ENCODE measurements at regions not wholly inside any gene's neighbourhood (a gene's known extent, or its start where the extent isn't known, plus 50 kb on each side); places are given as distances from the start of the nearest gene placed in this dataset.

DNA sequence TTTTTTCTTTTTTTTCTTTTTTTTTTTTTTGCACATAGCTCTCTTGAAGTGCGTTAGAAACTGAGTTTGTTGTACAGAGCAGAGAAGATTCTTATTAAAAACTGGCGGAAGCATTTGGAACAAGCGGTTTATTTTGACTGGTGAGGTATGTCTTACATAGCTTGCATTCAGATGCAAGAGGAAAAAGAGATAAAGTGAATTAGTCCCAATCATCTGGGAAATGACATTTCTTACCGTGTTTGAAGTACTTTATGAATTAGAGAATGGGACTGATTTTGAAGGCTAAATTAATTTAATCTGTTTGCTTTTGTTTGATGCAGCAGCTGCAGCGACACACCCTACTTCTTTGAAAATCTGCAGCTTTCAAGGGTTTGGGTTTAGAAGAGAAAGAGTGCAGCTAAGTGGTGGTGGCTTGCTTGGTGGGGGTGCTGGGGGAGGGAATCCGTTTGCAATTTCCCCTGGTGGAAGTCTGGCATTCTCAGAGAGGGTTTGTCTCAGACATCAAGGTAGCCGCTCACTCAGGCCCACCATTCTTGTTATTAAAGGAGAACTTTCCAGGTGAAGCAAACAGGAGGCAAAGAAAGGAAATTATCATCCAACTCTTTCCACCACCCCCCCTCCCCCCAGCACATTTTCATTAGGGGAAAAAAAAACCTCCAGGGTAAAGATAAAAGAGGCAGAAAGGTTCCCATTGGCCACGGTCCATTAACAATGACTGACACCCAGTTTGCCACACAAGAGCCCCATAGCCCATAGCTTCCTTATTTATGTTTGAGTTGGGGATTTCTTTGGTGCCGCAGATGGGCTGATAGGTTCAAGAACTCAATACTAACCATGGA is 231.7 kb downstream of the SKIDA1 start:
- Mint-ChIP-seq H3K27ac (ENCODE audit: unreplicated experiment) (no peak overlapping the region), H3K27me3 (ENCODE audit: unreplicated experiment) (peaks cover 3% of the 10 kb centered on the region), H3K4me3 (ENCODE audit: unreplicated experiment) (peak overlapping the region; percentile 56), H3K9me3 (ENCODE audit: unreplicated experiment) (no peaks in the 10 kb centered on the region), H3K36me3 (ENCODE audit: unreplicated experiment) (no peaks in the 10 kb centered on the region), H3K4me1 (ENCODE audit: low read depth, unreplicated experiment) (peaks cover 19% of the 10 kb centered on the region)
- no peak for DNase-seq
- TF ChIP-seq, protein P1, sequence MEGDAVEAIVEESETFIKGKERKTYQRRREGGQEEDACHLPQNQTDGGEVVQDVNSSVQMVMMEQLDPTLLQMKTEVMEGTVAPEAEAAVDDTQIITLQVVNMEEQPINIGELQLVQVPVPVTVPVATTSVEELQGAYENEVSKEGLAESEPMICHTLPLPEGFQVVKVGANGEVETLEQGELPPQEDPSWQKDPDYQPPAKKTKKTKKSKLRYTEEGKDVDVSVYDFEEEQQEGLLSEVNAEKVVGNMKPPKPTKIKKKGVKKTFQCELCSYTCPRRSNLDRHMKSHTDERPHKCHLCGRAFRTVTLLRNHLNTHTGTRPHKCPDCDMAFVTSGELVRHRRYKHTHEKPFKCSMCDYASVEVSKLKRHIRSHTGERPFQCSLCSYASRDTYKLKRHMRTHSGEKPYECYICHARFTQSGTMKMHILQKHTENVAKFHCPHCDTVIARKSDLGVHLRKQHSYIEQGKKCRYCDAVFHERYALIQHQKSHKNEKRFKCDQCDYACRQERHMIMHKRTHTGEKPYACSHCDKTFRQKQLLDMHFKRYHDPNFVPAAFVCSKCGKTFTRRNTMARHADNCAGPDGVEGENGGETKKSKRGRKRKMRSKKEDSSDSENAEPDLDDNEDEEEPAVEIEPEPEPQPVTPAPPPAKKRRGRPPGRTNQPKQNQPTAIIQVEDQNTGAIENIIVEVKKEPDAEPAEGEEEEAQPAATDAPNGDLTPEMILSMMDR (IDR thresholded peaks at IDR 0.05; ENCODE audit: partially characterized antibody, unreplicated experiment): no peak

DNA sequence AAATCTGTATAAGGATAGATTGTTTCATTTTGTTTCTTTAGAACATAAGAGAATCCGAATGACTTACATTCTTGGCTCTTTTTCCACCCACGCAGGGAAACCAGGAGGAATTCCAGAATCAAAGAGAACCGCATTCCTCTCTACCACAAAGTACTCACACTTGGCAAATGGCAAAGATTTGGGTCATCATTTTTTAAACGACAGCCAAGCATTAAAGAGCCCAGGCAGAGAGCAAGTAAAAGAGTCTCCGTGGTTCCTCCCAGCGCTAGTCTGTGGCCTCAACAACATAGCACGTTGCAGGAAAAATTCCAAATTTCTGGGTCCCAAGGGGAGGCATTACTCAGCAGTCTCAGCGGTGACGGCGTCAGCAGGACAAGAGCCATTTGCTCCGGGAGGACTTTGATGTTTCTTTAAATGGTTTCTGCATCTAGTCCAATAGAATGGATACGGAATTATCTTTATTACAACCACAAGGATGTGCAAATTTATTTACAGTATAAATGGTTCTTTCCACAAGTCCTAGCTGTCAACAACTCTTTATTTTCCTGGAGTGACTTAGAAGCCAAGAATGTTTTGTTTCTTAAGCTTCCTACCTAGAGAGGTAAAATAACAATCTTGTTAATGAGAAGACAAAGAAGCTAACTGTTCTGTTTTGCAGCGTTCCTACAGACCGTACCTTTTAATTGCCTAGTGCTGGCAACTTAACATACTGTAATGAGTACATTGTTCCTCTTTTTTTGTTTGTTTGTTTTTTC is 232.5 kb downstream of the SKIDA1 start:
- Mint-ChIP-seq H3K27ac (ENCODE audit: unreplicated experiment) (peak overlapping the region; percentile 46), H3K4me3 (ENCODE audit: unreplicated experiment) (peak overlapping the region; percentile 56), H3K9me3 (ENCODE audit: unreplicated experiment) (no peaks in the 10 kb centered on the region), H3K36me3 (ENCODE audit: unreplicated experiment) (no peaks in the 10 kb centered on the region), H3K4me1 (ENCODE audit: low read depth, unreplicated experiment) (peaks cover 19% of the 10 kb centered on the region), H3K27me3 (ENCODE audit: unreplicated experiment) (peaks cover 1% of the 10 kb centered on the region)
- TF ChIP-seq, protein P1 (IDR thresholded peaks at IDR 0.05; ENCODE audit: partially characterized antibody, unreplicated experiment): no peak
- peak; percentile 51 for DNase-seq

DNA sequence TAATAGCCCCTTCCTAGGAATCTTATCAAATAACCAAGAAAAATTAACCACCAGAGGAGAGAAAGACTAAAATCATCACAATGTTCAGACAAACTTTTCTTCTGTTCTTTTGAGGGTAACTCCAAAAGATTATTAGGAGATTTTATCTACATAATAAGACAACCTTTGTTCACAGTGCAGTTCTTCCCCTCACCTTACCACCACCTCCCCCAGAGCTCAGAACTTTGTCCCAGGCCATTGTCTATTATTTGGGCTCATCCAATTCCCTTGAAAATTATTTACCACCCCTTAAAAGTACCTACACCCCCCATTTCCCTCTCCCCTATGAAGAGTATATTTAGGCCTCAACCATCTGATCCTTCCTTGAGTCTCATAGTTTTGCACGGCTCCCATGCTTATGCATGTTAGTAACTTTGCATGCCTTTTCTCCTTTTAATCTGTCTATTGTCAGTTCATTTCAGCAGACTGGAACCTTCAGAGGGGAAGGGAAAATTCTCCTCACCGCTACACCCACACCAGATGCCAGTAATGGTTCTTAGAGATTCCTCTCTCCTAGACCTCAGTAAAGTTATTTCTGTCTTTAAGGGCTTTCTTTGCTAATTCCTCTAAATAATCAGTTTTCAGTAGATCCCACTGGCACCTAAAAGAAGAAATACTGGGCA is 234.9 kb downstream of the SKIDA1 start:
- Mint-ChIP-seq H3K27ac (ENCODE audit: unreplicated experiment) (no peak overlapping the region), H3K36me3 (ENCODE audit: unreplicated experiment) (no peaks in the 10 kb centered on the region), H3K27me3 (ENCODE audit: unreplicated experiment) (peaks cover 1% of the 10 kb centered on the region), H3K9me3 (ENCODE audit: unreplicated experiment) (peaks cover 2% of the 10 kb centered on the region), H3K4me3 (ENCODE audit: unreplicated experiment) (no peak overlapping the region), H3K4me1 (ENCODE audit: low read depth, unreplicated experiment) (peaks cover 19% of the 10 kb centered on the region)
- TF ChIP-seq, protein P1 (IDR thresholded peaks at IDR 0.05; ENCODE audit: partially characterized antibody, unreplicated experiment): no peak
- no peak for DNase-seq

DNA sequence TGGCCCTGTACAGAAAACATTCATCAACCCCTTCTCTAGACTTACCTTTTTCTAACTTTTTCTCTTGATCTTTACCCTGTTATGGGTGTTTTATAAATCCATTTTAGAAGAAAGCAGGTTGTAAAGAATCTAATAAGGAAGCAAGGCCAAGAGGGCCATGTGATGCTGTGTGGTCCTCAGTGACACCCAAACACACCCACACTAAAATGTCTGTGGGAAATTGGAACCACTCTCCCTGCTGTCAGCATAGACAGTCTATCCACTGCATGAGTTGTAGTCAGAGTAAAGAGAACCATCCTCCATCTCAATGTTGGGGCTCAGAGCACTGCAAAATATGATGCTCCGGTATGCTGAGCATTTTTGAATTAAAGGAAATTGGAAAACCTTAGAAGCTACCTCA is 235.5 kb downstream of the SKIDA1 start:
- TF ChIP-seq, protein P1 (IDR thresholded peaks at IDR 0.05; ENCODE audit: partially characterized antibody, unreplicated experiment): no peak
- DNase-seq: no peak
- Mint-ChIP-seq H3K27me3 (ENCODE audit: unreplicated experiment) (peaks cover 3% of the 10 kb centered on the region), H3K4me1 (ENCODE audit: low read depth, unreplicated experiment) (peaks cover 17% of the 10 kb centered on the region), H3K36me3 (ENCODE audit: unreplicated experiment) (no peaks in the 10 kb centered on the region), H3K27ac (ENCODE audit: unreplicated experiment) (no peak overlapping the region), H3K4me3 (ENCODE audit: unreplicated experiment) (no peak overlapping the region), H3K9me3 (ENCODE audit: unreplicated experiment) (peaks cover 2% of the 10 kb centered on the region)
